ENCODE measurements at regions not wholly inside any gene's neighbourhood (a gene's known extent, or its start where the extent isn't known, plus 50 kb on each side); places are given as distances from the start of the nearest gene placed in this dataset.

DNA sequence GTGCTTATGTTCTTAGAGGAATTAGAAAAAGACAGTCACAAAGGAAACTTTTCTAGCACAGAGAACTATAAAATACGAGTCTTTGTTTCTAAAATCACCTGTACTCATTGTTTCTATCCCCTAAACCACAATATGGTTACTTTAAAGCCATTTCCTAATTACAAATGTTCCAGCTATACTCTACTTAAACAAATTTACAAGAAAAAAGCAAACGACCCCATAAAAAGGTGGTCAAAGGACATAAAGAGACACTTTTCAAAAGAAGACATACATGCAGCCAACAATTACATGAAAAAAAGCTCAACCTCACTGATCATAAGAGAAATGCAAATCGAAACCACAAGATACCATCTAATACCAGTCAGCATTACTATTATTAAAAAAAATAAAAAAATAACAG is 447.3 kb downstream of the RAB28 start:
- TF ChIP-seq, protein P1, sequence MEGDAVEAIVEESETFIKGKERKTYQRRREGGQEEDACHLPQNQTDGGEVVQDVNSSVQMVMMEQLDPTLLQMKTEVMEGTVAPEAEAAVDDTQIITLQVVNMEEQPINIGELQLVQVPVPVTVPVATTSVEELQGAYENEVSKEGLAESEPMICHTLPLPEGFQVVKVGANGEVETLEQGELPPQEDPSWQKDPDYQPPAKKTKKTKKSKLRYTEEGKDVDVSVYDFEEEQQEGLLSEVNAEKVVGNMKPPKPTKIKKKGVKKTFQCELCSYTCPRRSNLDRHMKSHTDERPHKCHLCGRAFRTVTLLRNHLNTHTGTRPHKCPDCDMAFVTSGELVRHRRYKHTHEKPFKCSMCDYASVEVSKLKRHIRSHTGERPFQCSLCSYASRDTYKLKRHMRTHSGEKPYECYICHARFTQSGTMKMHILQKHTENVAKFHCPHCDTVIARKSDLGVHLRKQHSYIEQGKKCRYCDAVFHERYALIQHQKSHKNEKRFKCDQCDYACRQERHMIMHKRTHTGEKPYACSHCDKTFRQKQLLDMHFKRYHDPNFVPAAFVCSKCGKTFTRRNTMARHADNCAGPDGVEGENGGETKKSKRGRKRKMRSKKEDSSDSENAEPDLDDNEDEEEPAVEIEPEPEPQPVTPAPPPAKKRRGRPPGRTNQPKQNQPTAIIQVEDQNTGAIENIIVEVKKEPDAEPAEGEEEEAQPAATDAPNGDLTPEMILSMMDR (IDR thresholded peaks at IDR 0.05; ENCODE audit: low read depth, low read length), result no peak
- no peak for DNase-seq (ENCODE audit: extremely low read depth, low read depth)

DNA sequence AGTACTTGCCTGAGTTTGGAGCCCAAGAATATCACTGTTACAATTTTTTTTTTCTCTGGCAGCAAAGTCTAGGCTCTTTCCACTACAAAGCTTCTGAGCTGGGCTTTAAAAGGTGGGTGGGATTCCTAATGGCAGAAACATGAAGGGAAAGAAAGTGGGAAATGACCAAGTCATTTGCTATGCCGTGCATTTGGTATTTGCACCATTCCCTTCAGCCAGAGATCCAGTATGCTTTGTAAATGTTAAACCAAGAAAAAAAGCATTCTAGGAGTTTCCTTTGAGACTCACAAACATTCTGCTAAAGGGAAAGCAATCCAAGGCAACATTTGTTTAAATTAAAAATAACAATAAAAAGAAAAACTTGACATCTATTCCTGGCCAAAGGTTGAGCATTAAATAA is 451.2 kb downstream of the RAB28 start:
- TF ChIP-seq, protein P1 (IDR thresholded peaks at IDR 0.05; ENCODE audit: low read depth, low read length), result no peak

DNA sequence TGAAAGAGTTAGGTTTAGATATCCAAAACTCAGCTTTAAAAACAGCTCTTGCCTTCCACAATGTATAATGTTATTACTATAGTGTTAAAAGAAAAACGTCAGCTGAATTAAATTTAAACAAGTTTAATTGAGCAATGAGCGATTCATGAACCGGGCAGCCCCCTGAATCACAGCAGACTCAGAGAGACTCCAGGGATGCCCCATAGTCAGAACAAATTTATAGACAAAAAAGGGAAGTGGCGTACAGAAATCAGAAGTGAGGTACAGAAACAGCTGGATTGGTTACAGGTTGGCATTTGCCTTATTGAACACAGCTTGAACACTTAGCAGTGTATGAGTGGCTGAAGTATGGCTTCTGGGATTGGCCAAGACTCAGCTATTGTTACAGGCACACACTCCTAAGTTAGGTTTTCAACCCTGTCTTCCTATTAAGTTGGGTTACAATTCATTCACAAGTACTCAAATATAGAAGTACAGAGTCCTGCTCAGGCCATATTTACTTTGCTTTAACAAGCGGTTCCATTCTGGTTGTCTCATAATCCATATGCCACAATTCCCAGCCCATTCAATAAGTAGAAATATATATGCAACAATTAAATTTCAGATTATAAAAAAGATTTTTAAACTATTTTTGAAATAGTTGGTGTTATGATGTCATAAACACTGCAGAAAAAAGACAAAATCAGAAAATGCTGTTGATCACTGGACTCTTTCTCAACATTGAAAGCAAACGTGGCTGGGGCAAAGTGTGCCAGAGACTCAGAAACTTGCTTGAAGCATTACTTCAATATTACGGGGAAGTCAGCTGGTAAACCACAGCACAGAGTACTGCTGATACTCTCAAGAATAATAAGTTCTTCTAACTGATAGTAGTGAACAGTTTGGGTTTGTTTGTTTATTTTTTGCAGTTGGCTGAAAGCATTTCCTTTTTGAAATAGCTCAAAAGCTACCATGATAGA is 459.7 kb downstream of the RAB28 start:
- DNase-seq (ENCODE audit: extremely low read depth, low read depth), result no peak
- TF ChIP-seq, protein P1 (IDR thresholded peaks at IDR 0.05; ENCODE audit: low read depth, low read length), result no peak

More for the DNA sequence above, 451.2 kb downstream of the RAB28 start:
- no peak for DNase-seq (ENCODE audit: extremely low read depth, low read depth)

DNA sequence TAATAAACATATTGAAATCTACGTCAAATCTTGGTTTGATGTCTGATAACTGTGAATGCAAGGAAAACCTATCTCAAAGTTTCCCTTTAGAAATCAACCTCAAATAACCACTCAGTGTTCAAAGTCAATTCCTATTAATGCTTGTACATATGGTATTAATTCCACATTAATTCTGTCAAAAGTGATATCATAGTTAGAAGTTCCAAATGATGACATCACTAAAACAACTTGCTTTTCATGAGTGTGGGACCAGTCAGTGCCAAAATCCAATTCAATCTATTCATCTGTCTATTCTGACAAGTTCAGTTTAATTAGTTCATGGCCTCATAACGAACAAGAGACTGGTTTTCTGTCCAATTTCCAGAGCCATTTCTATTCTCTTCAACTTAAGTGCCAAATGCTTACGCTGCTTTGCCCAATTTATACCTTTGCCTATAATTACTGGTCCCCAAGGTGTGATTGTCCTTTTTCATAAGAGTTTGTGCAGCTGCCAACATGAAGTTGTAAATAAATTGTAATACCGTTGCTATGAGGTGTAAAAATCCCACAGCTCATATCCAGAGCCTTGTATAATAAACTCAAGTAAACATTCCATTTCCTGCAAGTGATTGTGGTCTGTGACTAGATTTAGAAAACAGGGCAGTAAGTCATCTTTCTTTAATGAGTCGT is 476.2 kb downstream of the RAB28 start:
- TF ChIP-seq, protein P1 (IDR thresholded peaks at IDR 0.05; ENCODE audit: low read depth, low read length), result no peak
- no peak for DNase-seq (ENCODE audit: extremely low read depth, low read depth)

DNA sequence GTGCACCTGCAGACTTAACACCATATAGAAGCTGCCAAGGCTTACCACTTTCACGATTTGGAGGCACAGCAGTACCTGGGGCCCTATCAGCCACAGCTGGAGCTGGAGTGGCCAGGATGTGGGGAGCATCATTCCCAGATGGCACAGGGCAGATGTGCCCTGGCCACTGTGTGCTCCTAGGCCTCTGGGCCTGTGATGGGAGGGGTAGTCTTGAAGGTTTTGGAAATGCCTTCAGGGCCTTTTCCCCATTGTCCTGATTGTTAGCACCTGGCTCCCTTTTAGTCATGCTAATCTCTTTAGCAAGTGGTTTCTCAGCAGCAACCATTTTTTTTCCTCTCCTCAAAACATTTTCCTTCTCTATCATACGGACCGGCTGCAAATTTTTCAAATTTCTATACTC is 490.2 kb downstream of the RAB28 start:
- no peak for DNase-seq (ENCODE audit: extremely low read depth, low read depth)

DNA sequence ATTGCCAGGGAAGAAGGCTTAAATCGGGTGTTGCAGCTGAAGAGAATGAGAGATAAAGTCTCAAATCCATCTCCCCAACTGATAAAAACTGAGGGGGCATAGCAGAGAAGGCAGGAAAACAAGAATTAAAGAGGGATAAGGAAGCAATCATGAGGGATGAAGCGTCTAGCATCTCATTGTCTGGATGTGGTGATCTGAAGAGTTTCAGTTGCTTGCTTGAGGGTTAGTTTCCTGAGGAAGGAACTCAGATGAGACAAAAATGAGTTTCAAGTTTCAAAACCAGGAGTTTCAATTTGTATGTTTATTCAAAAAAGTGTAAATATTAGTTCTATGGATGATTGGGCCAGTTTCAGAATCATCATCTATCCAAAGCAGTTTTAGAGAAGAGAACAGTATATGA is 496.9 kb downstream of the RAB28 start:
- no peak for DNase-seq (ENCODE audit: extremely low read depth, low read depth)
- TF ChIP-seq, protein P1 (IDR thresholded peaks at IDR 0.05; ENCODE audit: low read depth, low read length), result no peak

More for the DNA sequence above, 490.2 kb downstream of the RAB28 start:
- TF ChIP-seq, protein P1 (IDR thresholded peaks at IDR 0.05; ENCODE audit: low read depth, low read length), result no peak

DNA sequence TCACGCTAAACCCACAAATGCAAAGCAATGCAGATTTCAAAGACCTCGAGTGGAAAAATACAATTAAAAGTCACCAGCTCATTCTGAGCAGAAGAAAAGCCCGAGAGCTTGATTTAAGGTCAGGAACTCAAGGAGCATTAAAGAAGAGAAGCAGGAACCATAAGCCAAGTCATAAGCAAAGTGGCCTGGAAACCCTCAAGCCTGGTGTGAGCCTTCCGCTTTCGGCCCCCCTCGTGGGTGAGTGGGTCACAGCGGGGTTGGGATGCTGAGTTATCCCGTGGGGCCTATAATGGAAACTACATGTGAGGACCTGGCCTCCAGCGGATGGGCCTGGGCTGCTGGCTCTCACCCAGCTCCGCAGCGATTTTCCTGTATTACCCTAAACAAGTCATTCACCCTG is 504.3 kb downstream of the RAB28 start:
- no peak for DNase-seq (ENCODE audit: extremely low read depth, low read depth)
- TF ChIP-seq, protein P1 (IDR thresholded peaks at IDR 0.05; ENCODE audit: low read depth, low read length), result no peak
